ENCODE measurements at regions not wholly inside any gene's neighbourhood (a gene's known extent, or its start where the extent isn't known, plus 50 kb on each side); places are given as distances from the start of the nearest gene placed in this dataset.

- ChIA-PET POLR2A (ENCODE audit: low non-redundant PET) (no interaction called here), CTCF (no interaction called here)
- BruUV-seq (replicated peaks) = no TSS peak
- Histone ChIP-seq H3K4me1 (ENCODE audit: insufficient read depth, low read length, poor library complexity, severe bottlenecking) (no peaks in the 10 kb centered on the region), H3K4me3 (ENCODE audit: low read depth, low read length, poor library complexity, severe bottlenecking) (no peak overlapping the region), H3K9me3 (ENCODE audit: low read depth, low read length, poor library complexity, severe bottlenecking) (no peaks in the 10 kb centered on the region), H3K27ac (ENCODE audit: low read depth, low read length, poor library complexity, severe bottlenecking) (no peak overlapping the region), H3K27me3 (replicated peaks; ENCODE audit: insufficient read depth, low read depth, low read length, poor library complexity) (no peaks in the 10 kb centered on the region), H3K36me3 (ENCODE audit: insufficient read depth, low read length, poor library complexity, severe bottlenecking) (no peaks in the 10 kb centered on the region)
- TF ChIP-seq CTCF (conservative IDR thresholded peaks at IDR 0.05; ENCODE audit: low read depth, low read length) = no peak
- no peak for TF ChIP-seq EZH2 (IDR thresholded peaks at IDR 0.05; ENCODE audit: borderline replicate concordance, low read depth, low read length, poor library complexity, severe bottlenecking)
- DNase-seq (ENCODE audit: low spot score) = no peak
- intact Hi-C loops (cut with micrococcal nuclease; ENCODE audit: unreplicated experiment) = no loop called here
These were observed 72.8 kb upstream of the DYNLRB2 start for GRCh38 chr16:80468029-80468428.

GRCh38 chr16:80466024-80466987 lies 74.5 kb upstream of the DYNLRB2 start:
- Histone ChIP-seq H3K4me1 (ENCODE audit: insufficient read depth, low read length, poor library complexity, severe bottlenecking) (no peaks in the 10 kb centered on the region), H3K27me3 (replicated peaks; ENCODE audit: insufficient read depth, low read depth, low read length, poor library complexity) (no peaks in the 10 kb centered on the region), H3K4me3 (ENCODE audit: low read depth, low read length, poor library complexity, severe bottlenecking) (no peak overlapping the region), H3K9me3 (ENCODE audit: low read depth, low read length, poor library complexity, severe bottlenecking) (no peaks in the 10 kb centered on the region), H3K36me3 (ENCODE audit: insufficient read depth, low read length, poor library complexity, severe bottlenecking) (no peaks in the 10 kb centered on the region), H3K27ac (ENCODE audit: low read depth, low read length, poor library complexity, severe bottlenecking) (no peak overlapping the region)
- peak; percentile 65 for DNase-seq (ENCODE audit: low spot score)
- intact Hi-C loops (cut with micrococcal nuclease; ENCODE audit: unreplicated experiment) = loop anchor here (1.0 kb wide), 1 partner anchor 469 kb away; no protein-coding TSS in a partner anchor
- TF ChIP-seq EZH2 (IDR thresholded peaks at IDR 0.05; ENCODE audit: borderline replicate concordance, low read depth, low read length, poor library complexity, severe bottlenecking) = no peak
- peak; percentile 82 for TF ChIP-seq CTCF (conservative IDR thresholded peaks at IDR 0.05; ENCODE audit: low read depth, low read length)
- ChIA-PET CTCF (interaction anchor here (0.6 to 1.1 kb wide), 3 partner anchors 9 to 1870 kb away, joined by 3 to 5 read pairs (median 3); no protein-coding TSS in a partner anchor), POLR2A (ENCODE audit: low non-redundant PET) (no interaction called here)
- no TSS peak for BruUV-seq (replicated peaks)

- no TSS peak for BruUV-seq (replicated peaks)
- POLR2A ChIA-PET (ENCODE audit: low non-redundant PET) = no interaction called here
- DNase-seq (ENCODE audit: low spot score) = no peak
- Histone ChIP-seq H3K36me3 (ENCODE audit: insufficient read depth, low read length, poor library complexity, severe bottlenecking) (no peaks in the 10 kb centered on the region), H3K4me3 (ENCODE audit: low read depth, low read length, poor library complexity, severe bottlenecking) (no peak overlapping the region), H3K4me1 (ENCODE audit: insufficient read depth, low read length, poor library complexity, severe bottlenecking) (no peaks in the 10 kb centered on the region), H3K27me3 (replicated peaks; ENCODE audit: insufficient read depth, low read depth, low read length, poor library complexity) (no peaks in the 10 kb centered on the region), H3K9me3 (ENCODE audit: low read depth, low read length, poor library complexity, severe bottlenecking) (no peaks in the 10 kb centered on the region), H3K27ac (ENCODE audit: low read depth, low read length, poor library complexity, severe bottlenecking) (no peak overlapping the region)
- CTCF ChIA-PET = no interaction called here
- TF ChIP-seq EZH2 (IDR thresholded peaks at IDR 0.05; ENCODE audit: borderline replicate concordance, low read depth, low read length, poor library complexity, severe bottlenecking) = no peak
- no peak for TF ChIP-seq CTCF (conservative IDR thresholded peaks at IDR 0.05; ENCODE audit: low read depth, low read length)
- intact Hi-C loops (cut with micrococcal nuclease; ENCODE audit: unreplicated experiment) = no loop called here
These were observed 76.9 kb upstream of the DYNLRB2 start for GRCh38 chr16:80463751-80464495.
